ENCODE measurements at regions not wholly inside any gene's neighbourhood (a gene's known extent, or its start where the extent isn't known, plus 50 kb on each side); places are given as distances from the start of the nearest gene placed in this dataset.

DNA sequence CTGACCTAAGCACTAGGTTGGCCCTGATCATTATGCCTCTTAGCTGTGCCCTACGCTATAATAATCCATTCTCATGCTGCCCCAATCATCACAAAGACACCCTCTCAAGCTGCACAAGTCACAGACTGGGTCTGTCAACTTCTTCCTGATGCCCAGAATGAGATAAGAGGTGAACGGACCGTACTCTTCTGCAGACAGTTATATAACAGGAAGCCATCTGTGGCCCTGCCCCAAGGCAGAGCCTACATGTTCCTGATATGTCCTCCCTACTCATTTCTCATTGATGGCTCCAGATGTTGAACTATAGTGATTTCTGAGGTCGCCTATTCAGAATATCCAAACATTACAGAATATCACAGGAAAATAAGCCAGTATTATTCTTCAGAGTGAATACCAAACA is 471.6 kb upstream of the ERCC4 start:
- TF ChIP-seq, protein P1, sequence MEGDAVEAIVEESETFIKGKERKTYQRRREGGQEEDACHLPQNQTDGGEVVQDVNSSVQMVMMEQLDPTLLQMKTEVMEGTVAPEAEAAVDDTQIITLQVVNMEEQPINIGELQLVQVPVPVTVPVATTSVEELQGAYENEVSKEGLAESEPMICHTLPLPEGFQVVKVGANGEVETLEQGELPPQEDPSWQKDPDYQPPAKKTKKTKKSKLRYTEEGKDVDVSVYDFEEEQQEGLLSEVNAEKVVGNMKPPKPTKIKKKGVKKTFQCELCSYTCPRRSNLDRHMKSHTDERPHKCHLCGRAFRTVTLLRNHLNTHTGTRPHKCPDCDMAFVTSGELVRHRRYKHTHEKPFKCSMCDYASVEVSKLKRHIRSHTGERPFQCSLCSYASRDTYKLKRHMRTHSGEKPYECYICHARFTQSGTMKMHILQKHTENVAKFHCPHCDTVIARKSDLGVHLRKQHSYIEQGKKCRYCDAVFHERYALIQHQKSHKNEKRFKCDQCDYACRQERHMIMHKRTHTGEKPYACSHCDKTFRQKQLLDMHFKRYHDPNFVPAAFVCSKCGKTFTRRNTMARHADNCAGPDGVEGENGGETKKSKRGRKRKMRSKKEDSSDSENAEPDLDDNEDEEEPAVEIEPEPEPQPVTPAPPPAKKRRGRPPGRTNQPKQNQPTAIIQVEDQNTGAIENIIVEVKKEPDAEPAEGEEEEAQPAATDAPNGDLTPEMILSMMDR (IDR thresholded peaks at IDR 0.05; ENCODE audit: low read length): no peak
- TF ChIP-seq EZH2 (IDR thresholded peaks at IDR 0.05; ENCODE audit: borderline replicate concordance, low read length): no peak
